Parathyroid adenoma (tissue), 2 donors: ENCODE measurements at regions not wholly inside any gene's neighbourhood (a gene's known extent, or its start where the extent isn't known, plus 50 kb on each side); places are given as distances from the start of the nearest gene placed in this dataset.

Experiments
- H2AFZ ChIP-seq: fragments of 300-600 bp; sonication (generic); one replicate; pipeline ENCODE4 v1.7.0; 2017; ENCODE audit warnings: antibody characterized with exemption, mild to moderate bottlenecking
- H3K27ac ChIP-seq: fragments of 300-600 bp; sonication (generic); one replicate; pipeline ENCODE4 v1.7.0; 2017
- H3K27me3 ChIP-seq: fragments of 300-600 bp; sonication (generic); one replicate; pipeline ENCODE4 v1.7.0; 2017; ENCODE audit warnings: low read length; ENCODE audit not compliant: control insufficient read depth, insufficient read depth
- H3K36me3 ChIP-seq: fragments of 300-600 bp; sonication (generic); one replicate; pipeline ENCODE4 v1.7.0; 2017; ENCODE audit warnings: low read length; ENCODE audit not compliant: control insufficient read depth, insufficient read depth
- H3K4me1 ChIP-seq: fragments of 300-600 bp; sonication (generic); one replicate; pipeline ENCODE4 v1.7.0; 2017; ENCODE audit warnings: control low read depth
- H3K4me2 ChIP-seq: fragments of 300-600 bp; sonication (generic); one replicate; pipeline ENCODE4 v1.7.0; 2017; ENCODE audit warnings: low read length
- H3K4me3 ChIP-seq: fragments of 300-600 bp; sonication (generic); one replicate; pipeline ENCODE4 v1.7.0; 2017; ENCODE audit warnings: low read depth, low read length
- H3K79me2 ChIP-seq: fragments of 300-600 bp; sonication (generic); one replicate; pipeline ENCODE4 v1.7.0; 2017; ENCODE audit warnings: control low read depth
- H3K9ac ChIP-seq: fragments of 300-600 bp; sonication (generic); one replicate; pipeline ENCODE4 v1.7.0; 2017; ENCODE audit warnings: mild to moderate bottlenecking
- H3K9me3 ChIP-seq: fragments of 300-600 bp; sonication (generic); one replicate; pipeline ENCODE4 v1.7.0; 2017; ENCODE audit warnings: low read length; ENCODE audit not compliant: control insufficient read depth
- CTCF ChIP-seq: fragments of 300-600 bp; sonication (generic); IDR thresholded peaks from one replicate; pipeline ENCODE4 v1.7.0; 2017; ENCODE audit warnings: antibody characterized with exemption, mild to moderate bottlenecking
- donor health status: primary hyperparathyroidism.

- Histone ChIP-seq H3K9me3 (no peaks in the 10 kb centered on the region), H3K9ac (no peak overlapping the region), H3K36me3 (no peaks in the 10 kb centered on the region), H3K27me3 (no peaks in the 10 kb centered on the region), H3K4me1 (no peaks in the 10 kb centered on the region), H3K27ac (no peak overlapping the region), H3K79me2 (no peaks in the 10 kb centered on the region), H2AFZ (no peak overlapping the region), H3K4me3 (no peak overlapping the region), H3K4me2 (no peak overlapping the region)
- no peak for TF ChIP-seq CTCF
Measured at GRCh38 chr6:164528539-164528938, 780.9 kb downstream of the C6orf118 start.

- Histone ChIP-seq H3K27me3 (no peaks in the 10 kb centered on the region), H3K9me3 (no peaks in the 10 kb centered on the region)
- no peak for TF ChIP-seq CTCF
Measured at GRCh38 chr6:164523087-164523654, 786.2 kb downstream of the C6orf118 start.

GRCh38 chr6:164520916-164521315, 788.5 kb downstream of the C6orf118 start:
- Histone ChIP-seq H3K79me2 (no peaks in the 10 kb centered on the region), H3K27me3 (no peaks in the 10 kb centered on the region), H3K27ac (no peak overlapping the region), H3K9ac (no peak overlapping the region), H3K4me3 (no peak overlapping the region), H3K4me1 (no peaks in the 10 kb centered on the region), H2AFZ (no peak overlapping the region), H3K9me3 (no peaks in the 10 kb centered on the region), H3K4me2 (no peak overlapping the region), H3K36me3 (no peaks in the 10 kb centered on the region)
- no peak for TF ChIP-seq CTCF

More at GRCh38 chr6:164523087-164523654, 786.2 kb downstream of the C6orf118 start:
- H3K4me1 ChIP-seq = no peaks in the 10 kb centered on the region
- H3K79me2 ChIP-seq = no peaks in the 10 kb centered on the region
- H3K27ac ChIP-seq = no peak overlapping the region
- H2AFZ ChIP-seq = no peak overlapping the region
- H3K9ac ChIP-seq = no peak overlapping the region
- H3K4me3 ChIP-seq = no peak overlapping the region
- no peaks in the 10 kb centered on the region for H3K36me3 ChIP-seq
- no peak overlapping the region for H3K4me2 ChIP-seq

GRCh38 chr6:164507206-164507940, 802.0 kb downstream of the C6orf118 start:
- H3K9me3 ChIP-seq = no peaks in the 10 kb centered on the region
- no peak for TF ChIP-seq CTCF
- no peaks in the 10 kb centered on the region for H3K79me2 ChIP-seq
- H2AFZ ChIP-seq = no peak overlapping the region
- no peaks in the 10 kb centered on the region for H3K4me1 ChIP-seq
- H3K27ac ChIP-seq = no peak overlapping the region
- no peak overlapping the region for H3K9ac ChIP-seq
- H3K4me2 ChIP-seq = no peak overlapping the region
- H3K36me3 ChIP-seq = no peaks in the 10 kb centered on the region
- H3K4me3 ChIP-seq = no peak overlapping the region
- H3K27me3 ChIP-seq = no peaks in the 10 kb centered on the region

- H3K36me3 ChIP-seq = no peaks in the 10 kb centered on the region
- H3K27me3 ChIP-seq = no peaks in the 10 kb centered on the region
- H3K9ac ChIP-seq = no peak overlapping the region
- H3K79me2 ChIP-seq = no peaks in the 10 kb centered on the region
- TF ChIP-seq CTCF = no peak
- no peaks in the 10 kb centered on the region for H3K9me3 ChIP-seq
- H3K4me1 ChIP-seq = no peaks in the 10 kb centered on the region
- no peak overlapping the region for H3K27ac ChIP-seq
- H3K4me2 ChIP-seq = no peak overlapping the region
- H3K4me3 ChIP-seq = no peak overlapping the region
- H2AFZ ChIP-seq = no peak overlapping the region
Measured at GRCh38 chr6:164505425-164505824, 804.0 kb downstream of the C6orf118 start.
